ENCODE measurements at regions not wholly inside any gene's neighbourhood (a gene's known extent, or its start where the extent isn't known, plus 50 kb on each side); places are given as distances from the start of the nearest gene placed in this dataset.
A peak's percentile ranks its signal among the peaks of the same experiment; 100 is the strongest.

DNA sequence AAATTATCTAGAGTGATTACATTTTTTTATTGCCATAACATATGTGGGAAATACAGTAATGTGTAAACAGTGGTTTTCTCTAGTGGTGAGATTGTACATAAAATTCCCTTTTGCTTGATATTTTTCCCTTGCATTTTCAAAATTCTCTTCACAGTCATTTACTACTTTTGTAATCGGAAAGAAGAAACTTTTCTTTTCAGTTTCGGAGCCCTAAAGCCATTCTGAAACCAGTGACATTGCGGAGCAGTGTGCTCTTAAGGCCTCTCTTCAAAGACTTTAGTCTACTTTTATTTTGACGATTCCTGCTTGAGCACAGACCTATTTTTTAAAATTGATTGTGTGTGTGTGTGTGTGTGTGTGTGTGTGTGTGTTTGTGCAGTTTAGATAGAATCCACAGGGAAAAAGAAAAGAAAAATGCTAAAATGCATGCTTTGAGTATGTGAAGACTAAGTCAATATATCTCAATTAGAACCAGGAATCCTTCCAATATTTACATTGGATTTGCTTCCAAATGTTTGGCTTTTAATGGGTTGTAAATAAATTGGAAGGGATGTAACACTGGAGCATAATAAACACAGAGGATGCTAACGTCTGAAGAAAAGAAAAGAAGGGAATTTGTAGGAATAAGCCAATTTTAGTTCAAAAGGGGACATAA is 357.4 kb downstream of the RND3 start:
- no peak for DNase-seq (ENCODE audit: low read depth in 2 of 2)
- no peak for TF ChIP-seq EZH2 (IDR thresholded peaks at IDR 0.05; ENCODE audit: low read length, missing control alignments)
- TF ChIP-seq, protein P1, sequence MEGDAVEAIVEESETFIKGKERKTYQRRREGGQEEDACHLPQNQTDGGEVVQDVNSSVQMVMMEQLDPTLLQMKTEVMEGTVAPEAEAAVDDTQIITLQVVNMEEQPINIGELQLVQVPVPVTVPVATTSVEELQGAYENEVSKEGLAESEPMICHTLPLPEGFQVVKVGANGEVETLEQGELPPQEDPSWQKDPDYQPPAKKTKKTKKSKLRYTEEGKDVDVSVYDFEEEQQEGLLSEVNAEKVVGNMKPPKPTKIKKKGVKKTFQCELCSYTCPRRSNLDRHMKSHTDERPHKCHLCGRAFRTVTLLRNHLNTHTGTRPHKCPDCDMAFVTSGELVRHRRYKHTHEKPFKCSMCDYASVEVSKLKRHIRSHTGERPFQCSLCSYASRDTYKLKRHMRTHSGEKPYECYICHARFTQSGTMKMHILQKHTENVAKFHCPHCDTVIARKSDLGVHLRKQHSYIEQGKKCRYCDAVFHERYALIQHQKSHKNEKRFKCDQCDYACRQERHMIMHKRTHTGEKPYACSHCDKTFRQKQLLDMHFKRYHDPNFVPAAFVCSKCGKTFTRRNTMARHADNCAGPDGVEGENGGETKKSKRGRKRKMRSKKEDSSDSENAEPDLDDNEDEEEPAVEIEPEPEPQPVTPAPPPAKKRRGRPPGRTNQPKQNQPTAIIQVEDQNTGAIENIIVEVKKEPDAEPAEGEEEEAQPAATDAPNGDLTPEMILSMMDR (conservative IDR thresholded peaks at IDR 0.05 in 1 of 2, IDR thresholded peaks at IDR 0.05 in 1 of 2; ENCODE audit: low read depth in 1 of 2, low read length in 2 of 2) = no peak
- Histone ChIP-seq H3K79me2 (ENCODE audit: control insufficient read depth, insufficient read depth, low read length) (no peaks in the 10 kb centered on the region), H3K4me1 (ENCODE audit: control insufficient read depth, extremely low read depth, insufficient read depth, low read length) (peaks cover 6% of the 10 kb centered on the region), H2AFZ (ENCODE audit: low read length) (no peak overlapping the region), H3K4me2 (ENCODE audit: extremely low read depth, insufficient read depth, low read length) (no peak overlapping the region), H3K9ac (ENCODE audit: insufficient read depth, low read length) (no peak overlapping the region), H3K27me3 (ENCODE audit: control insufficient read depth, insufficient read depth, low read length) (no peaks in the 10 kb centered on the region), H3K36me3 (ENCODE audit: control insufficient read depth, insufficient read depth, low read length) (no peaks in the 10 kb centered on the region), H4K20me1 (ENCODE audit: control insufficient read depth, extremely low read depth, insufficient read depth, low read length) (no peaks in the 10 kb centered on the region), H3K9me3 (ENCODE audit: control insufficient read depth, insufficient read depth, low read depth, low read length) (no peaks in the 10 kb centered on the region), H3K27ac (ENCODE audit: insufficient read depth, low read length) (no peak overlapping the region), H3K4me3 (replicated peaks in 1 of 4; ENCODE audit: control extremely low read depth in 1 of 4, insufficient read depth in 1 of 4, low read depth in 3 of 4, low read length in 4 of 4) (no peak overlapping the region)

DNA sequence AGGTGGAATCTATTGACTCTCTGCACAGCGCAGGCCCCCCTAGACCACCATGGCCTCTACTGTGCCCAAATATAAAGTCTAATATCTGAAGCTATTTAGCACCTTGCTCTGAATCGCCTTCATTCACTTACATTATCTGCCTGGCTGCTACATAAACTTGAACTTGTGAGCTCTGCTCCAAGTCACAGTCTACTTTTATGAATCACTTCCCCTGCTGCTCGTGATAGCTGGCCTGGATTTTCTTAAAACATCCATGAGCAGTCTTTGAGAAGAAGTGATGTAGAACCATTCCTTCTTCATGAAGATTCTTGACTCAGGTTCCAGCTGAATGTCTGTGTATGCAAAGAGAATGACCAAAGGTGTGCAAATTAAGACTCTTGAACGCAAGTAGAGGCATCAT is 359.5 kb downstream of the RND3 start:
- no peaks in the 10 kb centered on the region for H3K27me3 ChIP-seq (ENCODE audit: control insufficient read depth, insufficient read depth, low read length)
- no peak overlapping the region for H2AFZ ChIP-seq (ENCODE audit: low read length)
- H3K4me1 ChIP-seq (ENCODE audit: control insufficient read depth, extremely low read depth, insufficient read depth, low read length) = peaks cover 6% of the 10 kb centered on the region
- no peak overlapping the region for H3K4me3 ChIP-seq (replicated peaks in 1 of 4; ENCODE audit: control extremely low read depth in 1 of 4, insufficient read depth in 1 of 4, low read depth in 3 of 4, low read length in 4 of 4)
- no peaks in the 10 kb centered on the region for H3K36me3 ChIP-seq (ENCODE audit: control insufficient read depth, insufficient read depth, low read length)
- H3K79me2 ChIP-seq (ENCODE audit: control insufficient read depth, insufficient read depth, low read length) = no peaks in the 10 kb centered on the region
- H3K9me3 ChIP-seq (ENCODE audit: control insufficient read depth, insufficient read depth, low read depth, low read length) = no peaks in the 10 kb centered on the region
- H3K9ac ChIP-seq (ENCODE audit: insufficient read depth, low read length) = no peak overlapping the region
- TF ChIP-seq, protein P1 (conservative IDR thresholded peaks at IDR 0.05 in 1 of 2, IDR thresholded peaks at IDR 0.05 in 1 of 2; ENCODE audit: low read depth in 1 of 2, low read length in 2 of 2) = no peak
- TF ChIP-seq EZH2 (IDR thresholded peaks at IDR 0.05; ENCODE audit: low read length, missing control alignments) = no peak
- no peak overlapping the region for H3K4me2 ChIP-seq (ENCODE audit: extremely low read depth, insufficient read depth, low read length)
- peak in 1 of 2 donors; percentile 79 for DNase-seq (ENCODE audit: low read depth in 2 of 2)
- H3K27ac ChIP-seq (ENCODE audit: insufficient read depth, low read length) = no peak overlapping the region
- H4K20me1 ChIP-seq (ENCODE audit: control insufficient read depth, extremely low read depth, insufficient read depth, low read length) = no peaks in the 10 kb centered on the region

DNA sequence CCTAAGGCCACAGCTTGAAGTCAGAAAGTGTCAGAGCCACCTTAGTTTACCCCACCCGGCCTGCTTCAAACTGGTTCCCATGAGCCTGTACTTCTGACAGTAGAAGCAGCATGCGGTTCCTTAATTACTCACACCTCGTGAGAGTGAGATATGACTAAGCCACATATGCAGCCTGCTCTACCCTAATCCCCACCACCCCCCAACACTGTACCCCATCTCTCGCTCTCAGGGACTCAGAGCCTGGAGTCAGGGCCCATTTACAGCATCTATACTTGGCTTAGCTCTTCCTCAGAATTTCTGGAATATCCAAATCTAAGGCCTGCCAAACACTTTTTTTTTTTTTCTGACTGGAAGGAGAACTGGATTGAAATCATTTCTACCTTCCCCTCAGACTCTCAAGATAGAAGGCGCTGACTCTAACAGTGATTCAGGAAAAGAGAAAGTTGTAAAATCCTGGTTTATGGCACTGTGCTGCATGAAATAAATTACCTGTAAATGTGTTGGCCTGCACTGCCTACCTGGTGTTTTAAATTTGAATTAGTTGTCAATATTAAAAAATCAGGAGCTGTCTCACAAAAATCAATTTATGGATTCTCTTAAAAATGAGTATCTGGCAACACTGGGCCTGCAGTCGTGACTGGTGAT is 360.0 kb downstream of the RND3 start:
- Histone ChIP-seq H3K4me2 (ENCODE audit: extremely low read depth, insufficient read depth, low read length) (no peak overlapping the region), H3K9me3 (ENCODE audit: control insufficient read depth, insufficient read depth, low read depth, low read length) (no peaks in the 10 kb centered on the region), H3K4me1 (ENCODE audit: control insufficient read depth, extremely low read depth, insufficient read depth, low read length) (peaks cover 6% of the 10 kb centered on the region), H3K79me2 (ENCODE audit: control insufficient read depth, insufficient read depth, low read length) (no peaks in the 10 kb centered on the region), H3K4me3 (replicated peaks in 1 of 4; ENCODE audit: control extremely low read depth in 1 of 4, insufficient read depth in 1 of 4, low read depth in 3 of 4, low read length in 4 of 4) (no peak overlapping the region), H4K20me1 (ENCODE audit: control insufficient read depth, extremely low read depth, insufficient read depth, low read length) (no peaks in the 10 kb centered on the region), H3K36me3 (ENCODE audit: control insufficient read depth, insufficient read depth, low read length) (no peaks in the 10 kb centered on the region), H3K9ac (ENCODE audit: insufficient read depth, low read length) (no peak overlapping the region), H3K27ac (ENCODE audit: insufficient read depth, low read length) (no peak overlapping the region), H3K27me3 (ENCODE audit: control insufficient read depth, insufficient read depth, low read length) (no peaks in the 10 kb centered on the region), H2AFZ (ENCODE audit: low read length) (no peak overlapping the region)
- TF ChIP-seq EZH2 (IDR thresholded peaks at IDR 0.05; ENCODE audit: low read length, missing control alignments) = no peak
- TF ChIP-seq, protein P1 (conservative IDR thresholded peaks at IDR 0.05 in 1 of 2, IDR thresholded peaks at IDR 0.05 in 1 of 2; ENCODE audit: low read depth in 1 of 2, low read length in 2 of 2) = no peak
- DNase-seq (ENCODE audit: low read depth in 2 of 2) = peak in 1 of 2 donors; percentile 31

All from fibroblast of lung (primary cell).